WTC11 (cell line): ENCODE measurements at regions not wholly inside any gene's neighbourhood (a gene's known extent, or its start where the extent isn't known, plus 50 kb on each side); places are given as distances from the start of the nearest gene placed in this dataset.

ENCODE experiments used
- ATAC-seq: fragments of 200-7000 bp; cut with Tn5 transposase; 2 replicates; pipeline ENCODE4 v1.10.0; 2021; ENCODE audit warnings: mild to moderate bottlenecking, moderate library complexity
- CTCF ChIA-PET: fragments of 300-600 bp; sonication (Branson Sonifier 250); formaldehyde crosslinking; loops from one replicate; lab custom pipeline; 2021; ENCODE audit warnings: antibody characterized with exemption; lab: Charles Lee
- POLR2A ChIA-PET: fragments of 350-600 bp; sonication (Branson Sonifier 250); formaldehyde crosslinking; loops from one replicate; lab custom pipeline; 2021; ENCODE audit warnings: antibody characterized with exemption; lab: Charles Lee
- DNase-seq: peaks from one replicate; pipeline ENCODE4 v3.0.0; 2021; ENCODE audit warnings: low spot score
- H3K27ac Mint-ChIP-seq: 2 replicates; pipeline ENCODE4 v1.8.0; 2021; ENCODE audit warnings: mixed read lengths
- H3K27me3 Mint-ChIP-seq: 2 replicates; pipeline ENCODE4 v1.8.0; 2021; ENCODE audit warnings: low read depth, mild to moderate bottlenecking, moderate library complexity, mixed read lengths
- H3K36me3 Mint-ChIP-seq: 2 replicates; pipeline ENCODE4 v1.8.0; 2021; ENCODE audit warnings: mixed read lengths
- H3K4me1 Mint-ChIP-seq: 2 replicates; pipeline ENCODE4 v1.8.0; 2022; ENCODE audit warnings: mixed read lengths
- H3K4me3 Mint-ChIP-seq: 2 replicates; pipeline ENCODE4 v1.8.0; 2021; ENCODE audit warnings: mild to moderate bottlenecking, moderate library complexity, mixed read lengths
- H3K9me3 Mint-ChIP-seq: 2 replicates; pipeline ENCODE4 v1.8.0; 2021; ENCODE audit warnings: mixed read lengths
- ATF2 ChIP-seq: sonication (generic); formaldehyde crosslinking; IDR thresholded peaks from 2 replicates; pipeline ENCODE4 v1.8.1; 2022; ENCODE audit warnings: low read depth, missing genetic modification reagents, borderline replicate concordance
- CDX4 ChIP-seq: fragments of 250-450 bp; sonication (Bioruptor Pico); IDR thresholded peaks from 2 replicates; pipeline ENCODE4 v1.9.0; 2021; ENCODE audit warnings: moderate library complexity, mild to moderate bottlenecking, inconsistent platforms, borderline replicate concordance
- E2F5 ChIP-seq: sonication (generic); formaldehyde crosslinking; IDR thresholded peaks from 2 replicates; pipeline ENCODE4 v1.8.1; 2022; ENCODE audit warnings: mild to moderate bottlenecking, moderate library complexity, missing genetic modification reagents
- ELF4 ChIP-seq: sonication (generic); formaldehyde crosslinking; IDR thresholded peaks from 2 replicates; pipeline ENCODE4 v1.8.1; 2022; ENCODE audit warnings: low read depth, mild to moderate bottlenecking, moderate library complexity, missing genetic modification reagents
- ETV6 ChIP-seq: sonication (generic); formaldehyde crosslinking; IDR thresholded peaks from 2 replicates; pipeline ENCODE4 v1.8.1; 2022; ENCODE audit warnings: mild to moderate bottlenecking, missing genetic modification reagents
- JAZF1 ChIP-seq: fragments of 250-450 bp; sonication (Bioruptor Pico); IDR thresholded peaks from 2 replicates; pipeline ENCODE4 v1.9.0; 2021; ENCODE audit warnings: moderate library complexity, mild to moderate bottlenecking, inconsistent platforms
- NR2C2 ChIP-seq: sonication (generic); formaldehyde crosslinking; IDR thresholded peaks from 2 replicates; pipeline ENCODE4 v1.8.0; 2022; ENCODE audit warnings: mild to moderate bottlenecking, missing genetic modification reagents
- RORB ChIP-seq: fragments of 250-450 bp; sonication (Bioruptor Pico); IDR thresholded peaks from 2 replicates; pipeline ENCODE4 v1.9.0; 2021; ENCODE audit warnings: mild to moderate bottlenecking
- SMAD4 ChIP-seq: sonication (generic); formaldehyde crosslinking; IDR thresholded peaks from 2 replicates; pipeline ENCODE4 v1.8.0; 2022; ENCODE audit warnings: mild to moderate bottlenecking, missing genetic modification reagents
- TCF7 ChIP-seq: sonication (generic); formaldehyde crosslinking; IDR thresholded peaks from 2 replicates; pipeline ENCODE4 v1.8.0; 2022; ENCODE audit warnings: mild to moderate bottlenecking, low read depth, missing genetic modification reagents, moderate library complexity
- ZNF281 ChIP-seq: sonication (generic); formaldehyde crosslinking; IDR thresholded peaks from 2 replicates; pipeline ENCODE4 v1.8.0; 2023; ENCODE audit warnings: mild to moderate bottlenecking, missing genetic modification reagents
- ZNF396 ChIP-seq: fragments of 250-450 bp; sonication (Bioruptor Pico); IDR thresholded peaks from 2 replicates; pipeline ENCODE4 v1.8.0; 2021; ENCODE audit warnings: mild to moderate bottlenecking, moderate library complexity, borderline replicate concordance
- ZNF512 ChIP-seq: sonication (generic); formaldehyde crosslinking; IDR thresholded peaks from 2 replicates; pipeline ENCODE4 v1.8.1; 2022; ENCODE audit warnings: missing genetic modification reagents, borderline replicate concordance
- ZNF671 ChIP-seq: fragments of 250-450 bp; sonication (Bioruptor Pico); IDR thresholded peaks from 2 replicates; pipeline ENCODE4 v1.8.0; 2021; ENCODE audit warnings: mild to moderate bottlenecking
- TF ChIP-seq, protein P1 (sequence below): fragments of 200-600 bp; IDR thresholded peaks from 2 replicates; pipeline ENCODE4 v1.8.0; 2022; ENCODE audit warnings: antibody characterized with exemption
- TF ChIP-seq, protein P2 (sequence below): sonication (generic); formaldehyde crosslinking; IDR thresholded peaks from 2 replicates; pipeline ENCODE4 v1.8.0; 2022; ENCODE audit warnings: mild to moderate bottlenecking, missing genetic modification reagents
- TF ChIP-seq, protein P3 (sequence below): sonication (generic); formaldehyde crosslinking; IDR thresholded peaks from 2 replicates; pipeline ENCODE4 v1.8.1; 2023; ENCODE audit warnings: mild to moderate bottlenecking, moderate library complexity, missing genetic modification reagents
- TF ChIP-seq, protein P4 (sequence below): fragments of 250-450 bp; sonication (Bioruptor Pico); IDR thresholded peaks from 2 replicates; pipeline ENCODE4 v2.1.2; 2022; ENCODE audit warnings: mild to moderate bottlenecking, moderate library complexity
- TF ChIP-seq, protein P5 (sequence below): sonication (generic); formaldehyde crosslinking; IDR thresholded peaks from 2 replicates; pipeline ENCODE4 v1.8.0; 2022; ENCODE audit warnings: mild to moderate bottlenecking, missing genetic modification reagents

DNA sequence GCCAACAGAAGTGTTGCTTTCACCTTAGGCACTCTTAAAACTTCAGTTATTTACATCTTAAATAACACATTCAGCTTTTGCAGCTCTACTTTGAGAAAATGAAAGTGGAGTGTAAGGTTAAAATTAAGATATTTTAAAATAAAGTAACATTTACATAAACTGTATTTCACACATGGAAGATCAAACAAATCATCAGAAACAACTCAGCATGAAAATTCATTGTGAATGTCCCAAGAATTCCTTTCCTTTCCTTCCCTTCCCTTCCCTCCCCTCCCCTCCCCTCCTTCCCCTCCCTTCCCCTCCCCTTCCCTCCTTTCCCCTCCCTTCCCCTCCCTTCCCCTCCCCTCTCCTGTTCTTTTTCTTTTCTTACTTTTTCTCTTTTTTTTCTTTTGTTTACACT lies 238.0 kb upstream of the DOK6 start:
- POLR2A ChIA-PET, result no interaction called here
- TF ChIP-seq ELF4 (CRISPR knock-in tag), result no peak
- TF ChIP-seq NR2C2, result no peak
- TF ChIP-seq CDX4 (CRISPR knock-in tag), result no peak
- no peak for TF ChIP-seq RORB
- TF ChIP-seq, protein P1, sequence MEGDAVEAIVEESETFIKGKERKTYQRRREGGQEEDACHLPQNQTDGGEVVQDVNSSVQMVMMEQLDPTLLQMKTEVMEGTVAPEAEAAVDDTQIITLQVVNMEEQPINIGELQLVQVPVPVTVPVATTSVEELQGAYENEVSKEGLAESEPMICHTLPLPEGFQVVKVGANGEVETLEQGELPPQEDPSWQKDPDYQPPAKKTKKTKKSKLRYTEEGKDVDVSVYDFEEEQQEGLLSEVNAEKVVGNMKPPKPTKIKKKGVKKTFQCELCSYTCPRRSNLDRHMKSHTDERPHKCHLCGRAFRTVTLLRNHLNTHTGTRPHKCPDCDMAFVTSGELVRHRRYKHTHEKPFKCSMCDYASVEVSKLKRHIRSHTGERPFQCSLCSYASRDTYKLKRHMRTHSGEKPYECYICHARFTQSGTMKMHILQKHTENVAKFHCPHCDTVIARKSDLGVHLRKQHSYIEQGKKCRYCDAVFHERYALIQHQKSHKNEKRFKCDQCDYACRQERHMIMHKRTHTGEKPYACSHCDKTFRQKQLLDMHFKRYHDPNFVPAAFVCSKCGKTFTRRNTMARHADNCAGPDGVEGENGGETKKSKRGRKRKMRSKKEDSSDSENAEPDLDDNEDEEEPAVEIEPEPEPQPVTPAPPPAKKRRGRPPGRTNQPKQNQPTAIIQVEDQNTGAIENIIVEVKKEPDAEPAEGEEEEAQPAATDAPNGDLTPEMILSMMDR, result no peak
- TF ChIP-seq, protein P2, sequence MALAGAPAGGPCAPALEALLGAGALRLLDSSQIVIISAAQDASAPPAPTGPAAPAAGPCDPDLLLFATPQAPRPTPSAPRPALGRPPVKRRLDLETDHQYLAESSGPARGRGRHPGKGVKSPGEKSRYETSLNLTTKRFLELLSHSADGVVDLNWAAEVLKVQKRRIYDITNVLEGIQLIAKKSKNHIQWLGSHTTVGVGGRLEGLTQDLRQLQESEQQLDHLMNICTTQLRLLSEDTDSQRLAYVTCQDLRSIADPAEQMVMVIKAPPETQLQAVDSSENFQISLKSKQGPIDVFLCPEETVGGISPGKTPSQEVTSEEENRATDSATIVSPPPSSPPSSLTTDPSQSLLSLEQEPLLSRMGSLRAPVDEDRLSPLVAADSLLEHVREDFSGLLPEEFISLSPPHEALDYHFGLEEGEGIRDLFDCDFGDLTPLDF, result no peak
- TF ChIP-seq JAZF1 (CRISPR knock-in tag), result no peak
- TF ChIP-seq SMAD4 (CRISPR knock-in tag), result no peak
- no peak for TF ChIP-seq ZNF281
- TF ChIP-seq TCF7 (CRISPR knock-in tag), result no peak
- TF ChIP-seq, protein P3, sequence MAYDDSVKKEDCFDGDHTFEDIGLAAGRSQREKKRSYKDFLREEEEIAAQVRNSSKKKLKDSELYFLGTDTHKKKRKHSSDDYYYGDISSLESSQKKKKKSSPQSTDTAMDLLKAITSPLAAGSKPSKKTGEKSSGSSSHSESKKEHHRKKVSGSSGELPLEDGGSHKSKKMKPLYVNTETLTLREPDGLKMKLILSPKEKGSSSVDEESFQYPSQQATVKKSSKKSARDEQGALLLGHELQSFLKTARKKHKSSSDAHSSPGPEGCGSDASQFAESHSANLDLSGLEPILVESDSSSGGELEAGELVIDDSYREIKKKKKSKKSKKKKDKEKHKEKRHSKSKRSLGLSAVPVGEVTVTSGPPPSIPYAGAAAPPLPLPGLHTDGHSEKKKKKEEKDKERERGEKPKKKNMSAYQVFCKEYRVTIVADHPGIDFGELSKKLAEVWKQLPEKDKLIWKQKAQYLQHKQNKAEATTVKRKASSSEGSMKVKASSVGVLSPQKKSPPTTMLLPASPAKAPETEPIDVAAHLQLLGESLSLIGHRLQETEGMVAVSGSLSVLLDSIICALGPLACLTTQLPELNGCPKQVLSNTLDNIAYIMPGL, result no peak
- no peak overlapping the region for H3K4me3 Mint-ChIP-seq
- no peaks in the 10 kb centered on the region for H3K27me3 Mint-ChIP-seq
- peaks cover 18% of the 10 kb centered on the region for H3K4me1 Mint-ChIP-seq
- peaks cover 6% of the 10 kb centered on the region; the same call in 1 of the 2 replicates for H3K9me3 Mint-ChIP-seq
- DNase-seq (no peak), ATAC-seq (no peak)
- CTCF ChIA-PET, result no interaction called here
- no peaks in the 10 kb centered on the region for H3K36me3 Mint-ChIP-seq
- no peak overlapping the region for H3K27ac Mint-ChIP-seq

DNA sequence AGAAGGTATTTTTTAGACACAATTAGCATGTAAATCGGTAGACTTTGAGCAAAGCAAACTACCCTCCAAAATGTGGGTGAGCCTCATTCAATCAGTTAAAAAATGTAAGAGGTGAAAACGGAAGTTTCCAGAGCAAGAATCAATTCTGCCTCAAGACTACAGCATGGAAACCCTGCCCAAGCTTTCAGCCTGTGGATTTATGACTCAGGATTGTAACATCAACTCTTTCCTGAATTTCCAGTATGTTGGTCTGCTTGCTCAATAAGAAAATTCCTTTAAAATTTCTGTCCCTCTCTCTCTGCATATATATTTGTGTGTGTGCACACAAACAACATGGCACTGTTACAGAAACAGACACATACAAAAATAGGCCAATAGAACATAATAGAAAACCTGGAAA lies 228.6 kb upstream of the DOK6 start:
- CTCF ChIA-PET, result no interaction called here
- POLR2A ChIA-PET, result no interaction called here
- ATAC-seq (no peak), DNase-seq (no peak)
- TF ChIP-seq ZNF396 (CRISPR knock-in tag) (no peak), ETV6 (CRISPR knock-in tag) (no peak)
- Mint-ChIP-seq H3K4me1 (peaks cover 5% of the 10 kb centered on the region), H3K27ac (no peak overlapping the region), H3K4me3 (no peak overlapping the region), H3K27me3 (no peaks in the 10 kb centered on the region), H3K36me3 (no peaks in the 10 kb centered on the region), H3K9me3 (peaks cover 18% of the 10 kb centered on the region)

DNA sequence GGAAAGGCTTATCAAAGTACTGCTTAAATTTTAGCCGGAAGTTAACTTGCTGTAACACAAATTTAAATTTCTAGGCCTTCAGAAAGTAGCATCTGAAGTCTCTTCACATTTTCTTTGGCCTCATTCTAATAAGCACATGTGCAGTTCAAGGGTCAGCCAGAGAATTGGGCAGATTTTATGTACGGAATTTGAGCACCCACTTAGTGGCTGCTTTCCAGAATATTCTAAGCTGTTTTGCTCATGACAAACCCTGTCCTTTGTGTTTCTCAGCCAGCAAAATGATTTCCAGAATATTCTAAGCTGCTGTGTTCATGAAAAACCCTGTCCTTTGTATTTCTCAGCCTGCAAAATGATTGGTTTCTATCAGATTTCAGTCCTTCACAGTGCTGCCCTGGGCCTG lies 225.0 kb upstream of the DOK6 start:
- no peak overlapping the region for H3K4me3 Mint-ChIP-seq
- no peak overlapping the region for H3K27ac Mint-ChIP-seq
- ATAC-seq (no peak), DNase-seq (no peak)
- H3K27me3 Mint-ChIP-seq, result no peaks in the 10 kb centered on the region
- POLR2A ChIA-PET, result no interaction called here
- H3K36me3 Mint-ChIP-seq, result no peaks in the 10 kb centered on the region
- peaks cover 18% of the 10 kb centered on the region for H3K9me3 Mint-ChIP-seq
- H3K4me1 Mint-ChIP-seq, result peaks cover 10% of the 10 kb centered on the region
- CTCF ChIA-PET, result no interaction called here
- TF ChIP-seq ZNF512 (CRISPR knock-in tag), result no peak
- TF ChIP-seq, protein P4, sequence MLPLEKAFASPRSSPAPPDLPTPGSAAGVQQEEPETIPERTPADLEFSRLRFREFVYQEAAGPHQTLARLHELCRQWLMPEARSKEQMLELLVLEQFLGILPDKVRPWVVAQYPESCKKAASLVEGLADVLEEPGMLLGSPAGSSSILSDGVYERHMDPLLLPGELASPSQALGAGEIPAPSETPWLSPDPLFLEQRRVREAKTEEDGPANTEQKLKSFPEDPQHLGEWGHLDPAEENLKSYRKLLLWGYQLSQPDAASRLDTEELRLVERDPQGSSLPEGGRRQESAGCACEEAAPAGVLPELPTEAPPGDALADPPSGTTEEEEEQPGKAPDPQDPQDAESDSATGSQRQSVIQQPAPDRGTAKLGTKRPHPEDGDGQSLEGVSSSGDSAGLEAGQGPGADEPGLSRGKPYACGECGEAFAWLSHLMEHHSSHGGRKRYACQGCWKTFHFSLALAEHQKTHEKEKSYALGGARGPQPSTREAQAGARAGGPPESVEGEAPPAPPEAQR, result no peak
- TF ChIP-seq, protein P5, sequence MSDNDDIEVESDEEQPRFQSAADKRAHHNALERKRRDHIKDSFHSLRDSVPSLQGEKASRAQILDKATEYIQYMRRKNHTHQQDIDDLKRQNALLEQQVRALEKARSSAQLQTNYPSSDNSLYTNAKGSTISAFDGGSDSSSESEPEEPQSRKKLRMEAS (CRISPR knock-in tag), result no peak
- TF ChIP-seq ATF2, result no peak
- no peak for TF ChIP-seq E2F5 (CRISPR knock-in tag)
- no peak for TF ChIP-seq ZNF671 (CRISPR knock-in tag)
